ENCODE measurements at regions not wholly inside any gene's neighbourhood (a gene's known extent, or its start where the extent isn't known, plus 50 kb on each side); places are given as distances from the start of the nearest gene placed in this dataset.

DNA sequence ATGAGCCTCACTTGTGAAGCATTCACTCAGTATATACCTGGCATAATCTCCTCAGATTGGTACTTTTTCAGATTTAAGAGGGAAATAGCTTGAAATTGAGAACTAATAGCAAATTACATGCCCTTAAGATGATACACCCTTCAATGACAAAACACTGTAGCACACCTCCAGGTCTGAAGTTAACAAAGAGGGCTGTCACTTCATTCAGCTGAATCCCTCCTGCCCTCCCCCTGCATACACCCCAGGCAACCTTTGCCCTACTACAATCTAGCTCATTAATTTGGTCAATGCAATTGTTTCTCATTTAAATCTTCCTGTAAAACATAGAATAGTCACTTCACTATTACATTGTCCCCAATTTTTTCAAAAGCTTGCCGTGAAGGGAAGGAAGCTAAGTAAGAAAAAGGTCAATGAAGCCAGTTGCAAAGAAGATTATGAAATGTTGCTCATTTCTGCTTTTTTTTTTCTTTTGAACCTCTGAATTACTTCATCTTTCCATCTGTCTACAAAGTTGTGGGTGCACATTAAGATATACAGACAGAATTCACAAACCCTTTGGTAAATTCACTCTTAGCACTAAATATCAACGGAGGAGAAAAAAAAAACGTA lies 294.8 kb upstream of the PTGER4 start:
- DNase-seq = no peak

DNA sequence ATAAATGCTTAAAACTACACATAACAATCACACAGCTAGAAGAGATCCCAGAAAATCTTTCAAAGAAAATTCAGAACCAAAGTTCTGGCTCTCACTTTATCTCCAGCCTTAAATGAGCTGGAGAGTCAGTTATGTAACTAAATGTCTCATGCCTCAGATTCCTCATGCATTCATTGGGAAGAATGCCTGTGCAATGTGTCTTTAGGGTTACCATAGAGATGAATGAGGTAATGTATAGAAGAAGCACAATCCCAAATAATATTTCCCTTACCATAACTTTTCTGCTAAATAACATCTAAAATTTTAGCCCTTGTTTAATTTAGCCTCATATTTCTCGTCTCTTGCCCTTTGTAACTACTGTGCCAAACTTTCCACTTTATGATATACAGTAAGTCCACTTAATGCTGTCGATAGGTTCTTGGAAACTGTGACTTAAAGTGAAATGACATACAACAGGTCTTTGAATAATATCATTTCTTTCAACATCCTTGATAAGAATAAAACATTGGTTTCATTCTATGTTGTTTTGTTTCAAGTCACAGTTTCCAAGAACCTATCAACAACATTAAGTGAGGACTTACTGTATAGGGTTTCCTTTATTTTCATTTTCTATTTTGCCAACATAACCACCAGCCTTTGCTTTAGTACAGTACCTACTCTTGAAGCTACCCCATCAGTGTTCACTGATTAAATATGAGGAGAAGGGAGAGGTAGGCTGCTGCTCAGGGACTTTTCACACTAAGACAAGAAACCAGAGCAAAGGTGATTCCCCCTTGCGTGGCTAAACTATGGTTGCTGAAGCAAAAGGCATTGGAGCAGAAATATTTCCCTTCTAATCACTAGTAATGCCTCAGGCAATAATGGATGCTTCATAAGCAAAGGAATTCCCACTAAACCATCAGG lies 295.7 kb upstream of the PTGER4 start:
- DNase-seq = no peak

- no peak for DNase-seq
Observed at GRCh38 chr5:40381676-40382363, 297.9 kb upstream of the PTGER4 start.

DNA sequence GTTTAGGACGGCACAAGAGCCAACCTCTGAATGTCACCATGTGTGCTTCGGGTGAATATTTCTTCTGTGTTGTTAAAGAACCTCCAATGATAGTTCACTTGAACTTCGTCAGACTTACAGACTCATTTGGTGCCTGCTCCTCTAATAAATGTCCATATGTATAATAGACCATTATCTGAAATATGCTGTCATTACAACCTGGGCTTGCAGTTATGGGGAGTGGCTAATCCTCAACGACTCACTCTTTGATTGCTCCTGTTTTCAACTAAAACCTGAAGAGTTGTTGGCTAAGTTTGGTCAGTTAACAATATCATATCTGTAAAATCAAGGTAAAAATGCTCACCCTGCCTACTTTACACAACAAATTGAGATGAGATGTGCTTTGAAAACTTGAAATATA lies 298.7 kb upstream of the PTGER4 start:
- no peak for DNase-seq

GRCh38 chr5:40378396-40379177 lies 301.1 kb upstream of the PTGER4 start:
- no peak for DNase-seq

DNA sequence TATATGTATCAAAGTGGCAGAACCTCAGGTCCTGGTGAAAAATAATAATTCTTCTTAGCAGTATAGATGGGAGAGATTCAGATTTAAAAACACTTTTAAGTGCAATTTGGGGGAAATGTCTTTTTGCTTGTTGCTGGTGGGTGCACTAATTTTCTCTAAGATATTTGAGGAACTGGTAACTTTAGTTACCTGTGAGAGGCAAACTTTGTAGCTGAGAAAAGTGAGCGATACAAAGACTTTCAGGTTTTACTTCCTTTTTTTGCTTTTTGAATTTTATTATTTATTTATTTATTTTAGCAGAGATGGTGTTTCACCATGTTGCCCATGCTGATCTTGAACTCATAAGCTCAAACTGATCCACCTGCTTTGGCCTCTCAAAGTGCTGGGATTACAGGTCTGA lies 303.1 kb upstream of the PTGER4 start:
- DNase-seq = no peak

DNA sequence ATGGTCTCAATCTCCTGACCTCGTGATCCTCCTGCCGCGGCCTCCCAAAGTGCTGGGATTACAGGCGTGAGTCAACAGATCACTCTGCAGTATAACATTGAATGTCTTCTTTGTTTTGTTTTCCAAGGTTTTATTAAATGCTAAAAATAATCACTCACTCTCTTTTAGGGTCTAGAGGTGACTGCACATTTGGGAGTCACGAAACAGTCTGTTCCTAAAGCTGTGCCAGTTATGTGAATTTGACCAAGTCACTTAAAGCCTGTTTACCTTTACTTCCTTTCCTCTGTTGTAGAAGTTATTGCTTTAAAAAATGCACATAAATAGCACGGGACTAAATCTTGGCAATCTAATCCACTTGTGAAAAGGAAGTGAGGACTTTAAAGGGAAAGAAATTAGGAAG lies 304.9 kb upstream of the PTGER4 start:
- no peak for DNase-seq

GRCh38 chr5:40368200-40368599 lies 311.5 kb upstream of the PTGER4 start:
- DNase-seq = no peak

GRCh38 chr5:40367255-40367654 lies 312.5 kb upstream of the PTGER4 start:
- no peak for DNase-seq

- no peak for DNase-seq
Observed at GRCh38 chr5:40365342-40366330, 314.1 kb upstream of the PTGER4 start.

- no peak for DNase-seq
Observed at GRCh38 chr5:40364441-40364840, 315.3 kb upstream of the PTGER4 start.

DNA sequence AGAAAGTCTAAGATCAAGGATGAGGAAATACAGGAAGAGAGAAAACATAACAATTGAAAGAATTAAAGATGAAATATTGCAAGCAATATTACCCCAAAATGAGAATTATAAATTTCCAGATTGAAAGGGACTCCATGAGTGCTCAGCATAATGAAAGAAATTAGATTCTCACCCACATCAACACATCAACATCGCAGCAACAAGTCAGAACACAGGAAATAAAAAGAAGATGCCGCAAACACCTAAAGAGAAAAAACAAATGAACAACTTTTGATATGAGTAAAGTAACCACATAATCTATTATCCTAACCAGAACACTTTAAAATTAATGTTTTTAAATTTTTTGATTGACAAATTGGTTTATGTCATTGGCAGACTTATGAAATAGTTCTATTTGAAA lies 318.3 kb upstream of the PTGER4 start:
- no peak for DNase-seq

DNA sequence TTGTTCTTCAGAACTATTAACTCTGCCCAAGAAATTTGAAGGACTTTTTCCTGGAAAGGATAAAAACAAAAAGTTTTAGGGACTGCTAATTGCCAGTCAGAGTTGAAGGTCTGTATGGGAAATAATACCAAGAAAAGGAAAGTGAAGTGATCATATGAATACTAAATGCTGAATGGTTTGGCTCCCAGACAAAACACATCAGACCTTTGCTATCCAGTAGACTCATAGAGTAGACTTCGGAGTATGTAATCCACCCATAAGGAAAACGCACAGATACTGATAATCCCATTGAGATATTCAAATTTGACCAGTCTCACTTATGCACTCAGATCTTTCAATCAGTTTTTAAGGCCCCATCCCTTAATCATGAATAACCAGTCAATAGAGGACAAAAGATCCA lies 319.0 kb upstream of the PTGER4 start:
- no peak for DNase-seq

GRCh38 chr5:40359832-40360231 lies 319.9 kb upstream of the PTGER4 start:
- no peak for DNase-seq

DNA sequence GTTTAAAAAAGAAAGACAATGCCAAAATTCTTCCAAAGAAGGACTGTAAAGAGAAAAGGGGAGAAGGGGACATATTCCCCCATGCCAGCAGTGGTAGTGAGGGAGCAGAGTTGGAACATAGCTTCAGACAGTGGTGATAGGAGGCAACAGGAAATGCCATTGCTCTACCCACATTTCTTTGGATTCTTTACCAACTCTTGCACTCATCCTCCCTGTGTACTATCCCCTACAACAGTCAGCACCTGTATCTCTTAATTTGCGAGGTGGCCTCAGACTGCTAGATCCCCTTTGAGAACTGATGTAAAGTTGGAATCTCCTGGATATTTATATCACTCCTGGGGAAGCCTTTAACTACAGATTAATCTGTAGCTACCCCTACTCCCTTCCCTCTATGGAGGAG lies 320.6 kb upstream of the PTGER4 start:
- no peak for DNase-seq

GRCh38 chr5:40356248-40356647 lies 323.5 kb upstream of the PTGER4 start:
- no peak for DNase-seq

- no peak for DNase-seq
Observed at GRCh38 chr5:40355846-40356245, 323.9 kb upstream of the PTGER4 start.

GRCh38 chr5:40355181-40355580 lies 324.5 kb upstream of the PTGER4 start:
- no peak for DNase-seq

DNA sequence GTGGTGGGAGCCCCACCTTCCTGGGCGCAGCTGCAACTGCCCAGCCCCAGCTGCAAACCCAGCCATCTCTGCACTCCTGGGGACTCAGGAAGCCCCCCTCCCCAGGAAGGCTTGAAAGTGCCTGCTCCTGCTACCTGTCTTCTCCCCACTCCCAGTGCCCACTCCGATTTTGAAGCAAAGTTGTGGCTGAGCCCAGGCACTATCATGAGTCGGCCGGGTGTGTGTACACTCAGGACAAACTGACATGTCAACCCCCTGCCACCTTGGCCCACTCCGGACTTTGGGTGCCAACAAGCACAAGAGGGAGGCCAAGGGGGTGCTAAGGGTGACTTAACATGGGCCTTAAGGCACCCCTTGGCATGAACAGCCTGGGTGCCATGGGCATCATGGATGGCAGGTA lies 325.5 kb upstream of the PTGER4 start:
- no peak for DNase-seq

GRCh38 chr5:40353442-40353841 lies 326.3 kb upstream of the PTGER4 start:
- DNase-seq = no peak

DNA sequence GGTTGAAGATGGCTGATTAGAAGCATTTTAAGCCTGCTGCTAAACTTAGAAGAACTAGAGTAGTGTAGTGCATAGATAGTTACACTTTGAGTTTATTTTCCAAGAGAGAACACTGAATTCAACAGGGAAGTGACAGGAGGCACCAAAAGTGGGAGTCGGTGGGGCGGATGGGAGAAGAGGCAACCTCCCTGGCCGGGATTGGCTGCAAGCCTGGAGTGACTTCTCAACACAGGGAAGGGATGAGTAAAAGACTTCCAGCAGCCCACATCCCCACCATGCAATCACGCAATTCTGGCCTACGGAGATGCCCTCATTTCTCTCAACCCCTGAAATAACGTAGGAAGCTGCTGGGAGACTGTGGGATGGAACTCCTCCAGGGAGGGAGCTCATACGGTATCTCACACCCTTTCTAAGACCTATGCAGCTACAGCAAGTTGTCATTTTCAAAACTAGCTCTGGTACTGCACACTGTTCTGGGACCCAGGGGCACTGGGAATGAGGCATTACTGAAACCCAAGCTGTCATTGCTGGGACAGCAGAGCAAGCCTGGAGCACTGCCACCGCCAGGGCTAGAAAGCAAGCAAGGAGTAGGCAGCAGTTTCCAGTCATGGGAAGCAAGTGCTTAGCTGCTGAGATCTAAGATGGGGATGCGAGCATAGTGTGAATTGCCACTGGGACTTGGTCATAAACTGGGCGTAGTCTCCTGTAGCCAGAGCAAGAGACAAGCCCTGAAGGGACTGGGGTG lies 331.6 kb upstream of the PTGER4 start:
- no peak for DNase-seq
